Activated CD4-positive, alpha-beta T cell treated with anti-CD3 and anti-CD28 coated beads for 1 hour (primary cell): ENCODE measurements at regions not wholly inside any gene's neighbourhood (a gene's known extent, or its start where the extent isn't known, plus 50 kb on each side); places are given as distances from the start of the nearest gene placed in this dataset.
"Not testable (repeated sequence)": the region's sequence is repeated elsewhere in the genome, so short reads cannot be mapped to it uniquely, and the experiment has no call there.

ENCODE experiments used
- DNase-seq: peaks from one replicate; pipeline ENCODE4 v3.0.0-alpha.2; 2020

GRCh38 chr6:147983581-147984366 is 358.9 kb upstream of the SASH1 start:
- DNase-seq, result no peak

- DNase-seq, result no peak
These were observed 355.8 kb upstream of the SASH1 start for GRCh38 chr6:147986846-147987245.

GRCh38 chr6:147990159-147990558 is 352.5 kb upstream of the SASH1 start:
- no peak for DNase-seq

GRCh38 chr6:147991961-147992360 is 350.7 kb upstream of the SASH1 start:
- DNase-seq, result no peak

- no peak for DNase-seq
These were observed 343.6 kb upstream of the SASH1 start for GRCh38 chr6:147999001-147999540.

GRCh38 chr6:148001844-148002642 is 340.6 kb upstream of the SASH1 start:
- no peak for DNase-seq

- no peak for DNase-seq
These were observed 338.0 kb upstream of the SASH1 start for GRCh38 chr6:148004651-148005050.

- no peak for DNase-seq
These were observed 336.8 kb upstream of the SASH1 start for GRCh38 chr6:148005806-148006205.

- not testable (repeated sequence) for DNase-seq
These were observed 332.1 kb upstream of the SASH1 start for GRCh38 chr6:148010516-148010915.

- no peak for DNase-seq
These were observed 326.6 kb upstream of the SASH1 start for GRCh38 chr6:148016013-148016412.

- DNase-seq, result no peak
These were observed 321.5 kb upstream of the SASH1 start for GRCh38 chr6:148021165-148021564.

GRCh38 chr6:148021699-148022098 is 320.9 kb upstream of the SASH1 start:
- no peak for DNase-seq

GRCh38 chr6:148022279-148022678 is 320.4 kb upstream of the SASH1 start:
- DNase-seq, result not testable (repeated sequence)

- DNase-seq, result no peak
These were observed 315.4 kb upstream of the SASH1 start for GRCh38 chr6:148027201-148027600.

- DNase-seq, result no peak
These were observed 306.7 kb upstream of the SASH1 start for GRCh38 chr6:148035806-148036390.

GRCh38 chr6:148037496-148037895 is 305.1 kb upstream of the SASH1 start:
- DNase-seq, result no peak

- no peak for DNase-seq
These were observed 301.1 kb upstream of the SASH1 start for GRCh38 chr6:148041546-148041945.

- no peak for DNase-seq
These were observed 300.1 kb upstream of the SASH1 start for GRCh38 chr6:148042536-148042935.

- DNase-seq, result no peak
These were observed 298.3 kb upstream of the SASH1 start for GRCh38 chr6:148044261-148044751.

- DNase-seq, result no peak
These were observed 297.7 kb upstream of the SASH1 start for GRCh38 chr6:148044921-148045320.

- no peak for DNase-seq
These were observed 289.4 kb upstream of the SASH1 start for GRCh38 chr6:148053209-148053608.

GRCh38 chr6:148053796-148054195 is 288.8 kb upstream of the SASH1 start:
- DNase-seq, result no peak

GRCh38 chr6:148054219-148054618 is 288.4 kb upstream of the SASH1 start:
- no peak for DNase-seq
